ENCODE measurements at regions not wholly inside any gene's neighbourhood (a gene's known extent, or its start where the extent isn't known, plus 50 kb on each side); places are given as distances from the start of the nearest gene placed in this dataset.

DNA sequence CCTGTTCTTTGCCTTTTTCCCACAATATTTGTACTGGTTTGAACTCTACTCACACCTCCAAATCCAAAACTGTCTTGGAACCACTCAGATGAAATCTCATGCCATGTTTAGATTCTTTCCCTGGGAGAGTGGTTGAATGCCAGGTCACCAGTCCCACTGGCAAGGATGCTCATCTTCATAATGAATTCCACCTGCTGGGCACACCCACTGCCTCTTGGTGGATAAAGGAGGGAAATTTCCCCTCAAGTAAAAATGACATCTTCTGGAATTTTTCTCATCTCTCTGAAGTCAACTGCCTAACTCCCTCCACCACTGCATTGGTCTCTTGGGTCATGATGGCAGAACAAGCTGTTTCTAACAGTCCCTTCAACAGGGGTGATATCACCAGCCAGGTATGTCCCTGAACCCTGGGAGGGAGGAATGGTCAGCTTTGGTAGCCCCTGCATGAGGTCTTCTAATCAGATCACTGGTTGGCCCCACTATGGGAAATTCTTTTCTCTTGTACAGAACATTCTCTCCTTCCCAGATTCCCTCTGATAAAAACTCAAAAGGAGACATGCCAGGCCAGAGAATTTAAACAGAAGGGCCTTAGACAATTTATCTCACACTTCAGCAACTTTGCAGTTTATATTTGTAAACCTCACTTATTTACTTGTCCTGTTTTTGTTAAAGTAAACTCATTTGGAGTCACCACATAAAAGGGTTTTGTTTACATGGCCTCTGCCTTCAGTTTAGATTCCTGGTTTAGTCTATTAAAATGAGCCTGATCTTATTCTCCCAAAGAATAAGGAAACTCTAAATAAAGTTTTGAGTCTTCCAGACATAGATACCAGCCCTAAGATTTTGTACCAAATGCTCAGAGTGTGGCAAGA, 143.4 kb downstream of the WNT5A start (continued):
- TF ChIP-seq, protein P1, sequence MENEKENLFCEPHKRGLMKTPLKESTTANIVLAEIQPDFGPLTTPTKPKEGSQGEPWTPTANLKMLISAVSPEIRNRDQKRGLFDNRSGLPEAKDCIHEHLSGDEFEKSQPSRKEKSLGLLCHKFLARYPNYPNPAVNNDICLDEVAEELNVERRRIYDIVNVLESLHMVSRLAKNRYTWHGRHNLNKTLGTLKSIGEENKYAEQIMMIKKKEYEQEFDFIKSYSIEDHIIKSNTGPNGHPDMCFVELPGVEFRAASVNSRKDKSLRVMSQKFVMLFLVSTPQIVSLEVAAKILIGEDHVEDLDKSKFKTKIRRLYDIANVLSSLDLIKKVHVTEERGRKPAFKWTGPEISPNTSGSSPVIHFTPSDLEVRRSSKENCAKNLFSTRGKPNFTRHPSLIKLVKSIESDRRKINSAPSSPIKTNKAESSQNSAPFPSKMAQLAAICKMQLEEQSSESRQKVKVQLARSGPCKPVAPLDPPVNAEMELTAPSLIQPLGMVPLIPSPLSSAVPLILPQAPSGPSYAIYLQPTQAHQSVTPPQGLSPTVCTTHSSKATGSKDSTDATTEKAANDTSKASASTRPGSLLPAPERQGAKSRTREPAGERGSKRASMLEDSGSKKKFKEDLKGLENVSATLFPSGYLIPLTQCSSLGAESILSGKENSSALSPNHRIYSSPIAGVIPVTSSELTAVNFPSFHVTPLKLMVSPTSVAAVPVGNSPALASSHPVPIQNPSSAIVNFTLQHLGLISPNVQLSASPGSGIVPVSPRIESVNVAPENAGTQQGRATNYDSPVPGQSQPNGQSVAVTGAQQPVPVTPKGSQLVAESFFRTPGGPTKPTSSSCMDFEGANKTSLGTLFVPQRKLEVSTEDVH (IDR thresholded peaks at IDR 0.05; ENCODE audit: low read depth, partially characterized antibody): no peak
- TF ChIP-seq, protein P2, sequence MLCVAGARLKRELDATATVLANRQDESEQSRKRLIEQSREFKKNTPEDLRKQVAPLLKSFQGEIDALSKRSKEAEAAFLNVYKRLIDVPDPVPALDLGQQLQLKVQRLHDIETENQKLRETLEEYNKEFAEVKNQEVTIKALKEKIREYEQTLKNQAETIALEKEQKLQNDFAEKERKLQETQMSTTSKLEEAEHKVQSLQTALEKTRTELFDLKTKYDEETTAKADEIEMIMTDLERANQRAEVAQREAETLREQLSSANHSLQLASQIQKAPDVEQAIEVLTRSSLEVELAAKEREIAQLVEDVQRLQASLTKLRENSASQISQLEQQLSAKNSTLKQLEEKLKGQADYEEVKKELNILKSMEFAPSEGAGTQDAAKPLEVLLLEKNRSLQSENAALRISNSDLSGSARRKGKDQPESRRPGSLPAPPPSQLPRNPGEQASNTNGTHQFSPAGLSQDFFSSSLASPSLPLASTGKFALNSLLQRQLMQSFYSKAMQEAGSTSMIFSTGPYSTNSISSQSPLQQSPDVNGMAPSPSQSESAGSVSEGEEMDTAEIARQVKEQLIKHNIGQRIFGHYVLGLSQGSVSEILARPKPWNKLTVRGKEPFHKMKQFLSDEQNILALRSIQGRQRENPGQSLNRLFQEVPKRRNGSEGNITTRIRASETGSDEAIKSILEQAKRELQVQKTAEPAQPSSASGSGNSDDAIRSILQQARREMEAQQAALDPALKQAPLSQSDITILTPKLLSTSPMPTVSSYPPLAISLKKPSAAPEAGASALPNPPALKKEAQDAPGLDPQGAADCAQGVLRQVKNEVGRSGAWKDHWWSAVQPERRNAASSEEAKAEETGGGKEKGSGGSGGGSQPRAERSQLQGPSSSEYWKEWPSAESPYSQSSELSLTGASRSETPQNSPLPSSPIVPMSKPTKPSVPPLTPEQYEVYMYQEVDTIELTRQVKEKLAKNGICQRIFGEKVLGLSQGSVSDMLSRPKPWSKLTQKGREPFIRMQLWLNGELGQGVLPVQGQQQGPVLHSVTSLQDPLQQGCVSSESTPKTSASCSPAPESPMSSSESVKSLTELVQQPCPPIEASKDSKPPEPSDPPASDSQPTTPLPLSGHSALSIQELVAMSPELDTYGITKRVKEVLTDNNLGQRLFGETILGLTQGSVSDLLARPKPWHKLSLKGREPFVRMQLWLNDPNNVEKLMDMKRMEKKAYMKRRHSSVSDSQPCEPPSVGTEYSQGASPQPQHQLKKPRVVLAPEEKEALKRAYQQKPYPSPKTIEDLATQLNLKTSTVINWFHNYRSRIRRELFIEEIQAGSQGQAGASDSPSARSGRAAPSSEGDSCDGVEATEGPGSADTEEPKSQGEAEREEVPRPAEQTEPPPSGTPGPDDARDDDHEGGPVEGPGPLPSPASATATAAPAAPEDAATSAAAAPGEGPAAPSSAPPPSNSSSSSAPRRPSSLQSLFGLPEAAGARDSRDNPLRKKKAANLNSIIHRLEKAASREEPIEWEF (IDR thresholded peaks at IDR 0.05; ENCODE audit: insufficient replicate concordance, low read depth, low read length): no peak
- no peak for TF ChIP-seq WRNIP1 (IDR thresholded peaks at IDR 0.05; ENCODE audit: borderline replicate concordance, low read depth, low read length)
- TF ChIP-seq NRF1 (conservative IDR thresholded peaks at IDR 0.05; ENCODE audit: low read depth, low read length): no peak
- TF ChIP-seq POLR2AphosphoS2 (IDR thresholded peaks at IDR 0.05; ENCODE audit: low read depth, low read length): no peak
- TF ChIP-seq, protein P3, sequence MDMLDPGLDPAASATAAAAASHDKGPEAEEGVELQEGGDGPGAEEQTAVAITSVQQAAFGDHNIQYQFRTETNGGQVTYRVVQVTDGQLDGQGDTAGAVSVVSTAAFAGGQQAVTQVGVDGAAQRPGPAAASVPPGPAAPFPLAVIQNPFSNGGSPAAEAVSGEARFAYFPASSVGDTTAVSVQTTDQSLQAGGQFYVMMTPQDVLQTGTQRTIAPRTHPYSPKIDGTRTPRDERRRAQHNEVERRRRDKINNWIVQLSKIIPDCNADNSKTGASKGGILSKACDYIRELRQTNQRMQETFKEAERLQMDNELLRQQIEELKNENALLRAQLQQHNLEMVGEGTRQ (IDR thresholded peaks at IDR 0.05; ENCODE audit: borderline replicate concordance, low read depth, low read length): no peak

Data from GM12878 (cell line).